ENCODE measurements at regions not wholly inside any gene's neighbourhood (a gene's known extent, or its start where the extent isn't known, plus 50 kb on each side); places are given as distances from the start of the nearest gene placed in this dataset.

- no peaks in the 10 kb centered on the region for H3K27me3 ChIP-seq (ENCODE audit: insufficient read depth in 3 of 3, low read length in 2 of 3)
- TF ChIP-seq, protein P1, sequence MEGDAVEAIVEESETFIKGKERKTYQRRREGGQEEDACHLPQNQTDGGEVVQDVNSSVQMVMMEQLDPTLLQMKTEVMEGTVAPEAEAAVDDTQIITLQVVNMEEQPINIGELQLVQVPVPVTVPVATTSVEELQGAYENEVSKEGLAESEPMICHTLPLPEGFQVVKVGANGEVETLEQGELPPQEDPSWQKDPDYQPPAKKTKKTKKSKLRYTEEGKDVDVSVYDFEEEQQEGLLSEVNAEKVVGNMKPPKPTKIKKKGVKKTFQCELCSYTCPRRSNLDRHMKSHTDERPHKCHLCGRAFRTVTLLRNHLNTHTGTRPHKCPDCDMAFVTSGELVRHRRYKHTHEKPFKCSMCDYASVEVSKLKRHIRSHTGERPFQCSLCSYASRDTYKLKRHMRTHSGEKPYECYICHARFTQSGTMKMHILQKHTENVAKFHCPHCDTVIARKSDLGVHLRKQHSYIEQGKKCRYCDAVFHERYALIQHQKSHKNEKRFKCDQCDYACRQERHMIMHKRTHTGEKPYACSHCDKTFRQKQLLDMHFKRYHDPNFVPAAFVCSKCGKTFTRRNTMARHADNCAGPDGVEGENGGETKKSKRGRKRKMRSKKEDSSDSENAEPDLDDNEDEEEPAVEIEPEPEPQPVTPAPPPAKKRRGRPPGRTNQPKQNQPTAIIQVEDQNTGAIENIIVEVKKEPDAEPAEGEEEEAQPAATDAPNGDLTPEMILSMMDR (IDR thresholded peaks at IDR 0.05), result no peak
- no peaks in the 10 kb centered on the region for H3K4me1 ChIP-seq
- WGBS, 3 donors, result 71 to 97% (median 91%) methylated on average over 2 of the region's 2 CpGs
- H3K36me3 ChIP-seq (ENCODE audit: insufficient read depth in 1 of 2, low read depth in 1 of 2), result no peaks in the 10 kb centered on the region
- H3K4me3 ChIP-seq, result no peak overlapping the region
- intact Hi-C loops (cut with DNase I), result no loop called here
- DNase-seq (no peak), ATAC-seq (no peak)
- no peak overlapping the region for H3K27ac ChIP-seq
- no peaks in the 10 kb centered on the region for H3K9me3 ChIP-seq
Observed at GRCh38 chr5:82659115-82659514, 381.0 kb upstream of the RPS23 start.

GRCh38 chr5:82657033-82657699, 379.0 kb upstream of the RPS23 start:
- 55 to 76% (median 69%) methylated on average over 5 of the region's 5 CpGs for WGBS, 3 donors
- ATAC-seq, result no peak
- intact Hi-C loops (cut with DNase I), result no loop called here
- Histone ChIP-seq H3K4me3 (no peak overlapping the region), H3K36me3 (ENCODE audit: insufficient read depth in 1 of 2, low read depth in 1 of 2) (no peaks in the 10 kb centered on the region), H3K4me1 (no peaks in the 10 kb centered on the region), H3K9me3 (no peaks in the 10 kb centered on the region), H3K27ac (no peak overlapping the region), H3K27me3 (ENCODE audit: insufficient read depth in 3 of 3, low read length in 2 of 3) (no peaks in the 10 kb centered on the region)
- no peak for DNase-seq
- TF ChIP-seq, protein P1 (IDR thresholded peaks at IDR 0.05), result no peak

DNA sequence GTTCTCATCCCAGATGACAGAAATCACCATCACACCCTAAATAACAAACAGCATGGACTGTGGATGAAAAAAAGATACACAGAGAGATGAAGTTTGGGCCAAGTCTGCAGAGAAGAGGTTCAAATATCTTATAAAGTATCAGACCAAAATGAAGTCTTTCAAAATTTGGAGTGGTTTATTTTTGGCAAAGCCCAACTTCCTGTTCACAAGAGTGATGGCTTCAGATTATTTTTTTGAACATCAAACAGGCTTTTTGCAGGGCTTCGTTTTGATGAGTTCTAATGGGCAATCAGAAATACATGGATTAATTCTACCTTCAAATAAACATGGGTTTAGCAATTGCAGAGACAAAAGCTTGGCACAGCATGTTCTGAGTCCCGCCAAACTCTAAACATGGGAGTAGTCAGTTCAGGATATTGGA, 378.2 kb upstream of the RPS23 start:
- H3K27ac ChIP-seq, result no peak overlapping the region
- no peak overlapping the region for H3K4me3 ChIP-seq
- no peak for DNase-seq
- H3K9me3 ChIP-seq, result no peaks in the 10 kb centered on the region
- no peaks in the 10 kb centered on the region for H3K27me3 ChIP-seq (ENCODE audit: insufficient read depth in 3 of 3, low read length in 2 of 3)
- no peak for ATAC-seq
- WGBS, 3 donors, result 26 to 47% (median 34%) methylated on average over 2 of the region's 2 CpGs
- intact Hi-C loops (cut with DNase I), result no loop called here
- no peaks in the 10 kb centered on the region for H3K36me3 ChIP-seq (ENCODE audit: insufficient read depth in 1 of 2, low read depth in 1 of 2)
- TF ChIP-seq, protein P1 (IDR thresholded peaks at IDR 0.05), result no peak
- no peaks in the 10 kb centered on the region for H3K4me1 ChIP-seq

DNA sequence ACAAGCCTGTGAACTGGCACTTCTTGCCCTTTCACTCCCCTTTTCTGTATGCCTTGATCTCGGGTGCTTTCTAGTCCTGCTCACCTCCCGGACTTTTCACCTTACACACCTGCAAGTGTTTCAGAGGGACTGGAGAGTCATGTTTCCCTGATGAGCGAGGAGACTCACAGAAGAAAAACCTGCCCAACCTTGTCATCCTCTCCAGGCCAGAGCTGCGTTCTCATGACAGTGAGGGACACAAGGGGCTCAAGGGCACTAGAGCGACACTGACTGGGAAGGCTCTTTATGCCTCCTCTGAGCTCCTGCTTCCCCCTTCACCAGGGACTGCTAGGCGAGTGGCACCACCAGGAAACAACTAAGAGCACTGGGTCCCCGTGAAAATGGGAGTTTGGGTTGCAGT, 376.9 kb upstream of the RPS23 start:
- TF ChIP-seq, protein P1 (IDR thresholded peaks at IDR 0.05), result no peak
- no peak overlapping the region for H3K4me3 ChIP-seq
- no peaks in the 10 kb centered on the region for H3K27me3 ChIP-seq (ENCODE audit: insufficient read depth in 3 of 3, low read length in 2 of 3)
- DNase-seq, result no peak
- 73 to 87% (median 78%) methylated on average over 7 of the region's 7 CpGs for WGBS, 3 donors
- intact Hi-C loops (cut with DNase I), result no loop called here
- no peaks in the 10 kb centered on the region for H3K4me1 ChIP-seq
- ATAC-seq, result no peak
- no peaks in the 10 kb centered on the region for H3K9me3 ChIP-seq
- H3K27ac ChIP-seq, result no peak overlapping the region
- no peaks in the 10 kb centered on the region for H3K36me3 ChIP-seq (ENCODE audit: insufficient read depth in 1 of 2, low read depth in 1 of 2)

GRCh38 chr5:82649943-82650342, 371.8 kb upstream of the RPS23 start:
- TF ChIP-seq, protein P1 (IDR thresholded peaks at IDR 0.05), result no peak
- H3K27me3 ChIP-seq (ENCODE audit: insufficient read depth in 3 of 3, low read length in 2 of 3), result no peaks in the 10 kb centered on the region
- H3K4me1 ChIP-seq, result no peaks in the 10 kb centered on the region
- no peak for ATAC-seq
- no peaks in the 10 kb centered on the region for H3K9me3 ChIP-seq
- no peaks in the 10 kb centered on the region for H3K36me3 ChIP-seq (ENCODE audit: insufficient read depth in 1 of 2, low read depth in 1 of 2)
- H3K4me3 ChIP-seq, result no peak overlapping the region
- no peak for DNase-seq
- intact Hi-C loops (cut with DNase I), result loop anchor here in 1 of 2 donors (10.0 kb wide), 1 partner anchor 915 kb away; no protein-coding TSS in a partner anchor
- no peak overlapping the region for H3K27ac ChIP-seq
- WGBS, 3 donors, result 51 to 60% (median 58%) methylated on average over 3 of the region's 3 CpGs

Measured in psoas muscle (tissue), 7 donors.